DND-41 (cell line): ENCODE measurements at regions not wholly inside any gene's neighbourhood (a gene's known extent, or its start where the extent isn't known, plus 50 kb on each side); places are given as distances from the start of the nearest gene placed in this dataset.

Experiments used
- EZH2 ChIP-seq: IDR thresholded peaks from 3 replicates; pipeline ENCODE4 v1.6.1; 2012; ENCODE audit warnings: borderline replicate concordance, low read depth, mild to moderate bottlenecking, moderate library complexity, low read length, inconsistent platforms; ENCODE audit not compliant: severe bottlenecking
- TF ChIP-seq, protein P1 (sequence below): IDR thresholded peaks from 2 replicates; pipeline ENCODE4 v1.5.1; 2012; ENCODE audit warnings: borderline replicate concordance, low read length, moderate library complexity, mild to moderate bottlenecking; ENCODE audit not compliant: poor library complexity, severe bottlenecking; ENCODE audit errors: extremely low read depth

DNA sequence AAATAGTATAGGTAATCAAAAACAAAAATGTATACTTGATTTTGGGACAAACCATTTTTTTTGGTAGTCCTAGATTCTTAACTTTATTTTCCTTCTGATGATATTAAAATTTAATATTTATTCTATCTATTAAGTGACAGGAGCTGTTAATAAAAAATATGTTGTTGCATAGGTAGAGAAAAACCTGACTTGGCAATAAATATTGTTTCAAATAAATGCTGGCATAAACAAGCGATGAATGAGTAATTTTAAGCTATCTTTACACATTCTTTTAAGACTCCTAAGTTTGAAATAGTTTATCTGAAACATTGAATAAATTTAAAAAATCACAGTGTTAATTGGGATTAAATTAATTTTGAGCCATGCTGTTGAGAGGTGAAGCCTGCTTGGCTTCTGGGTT is 114.6 kb downstream of the GC start:
- TF ChIP-seq, protein P1, sequence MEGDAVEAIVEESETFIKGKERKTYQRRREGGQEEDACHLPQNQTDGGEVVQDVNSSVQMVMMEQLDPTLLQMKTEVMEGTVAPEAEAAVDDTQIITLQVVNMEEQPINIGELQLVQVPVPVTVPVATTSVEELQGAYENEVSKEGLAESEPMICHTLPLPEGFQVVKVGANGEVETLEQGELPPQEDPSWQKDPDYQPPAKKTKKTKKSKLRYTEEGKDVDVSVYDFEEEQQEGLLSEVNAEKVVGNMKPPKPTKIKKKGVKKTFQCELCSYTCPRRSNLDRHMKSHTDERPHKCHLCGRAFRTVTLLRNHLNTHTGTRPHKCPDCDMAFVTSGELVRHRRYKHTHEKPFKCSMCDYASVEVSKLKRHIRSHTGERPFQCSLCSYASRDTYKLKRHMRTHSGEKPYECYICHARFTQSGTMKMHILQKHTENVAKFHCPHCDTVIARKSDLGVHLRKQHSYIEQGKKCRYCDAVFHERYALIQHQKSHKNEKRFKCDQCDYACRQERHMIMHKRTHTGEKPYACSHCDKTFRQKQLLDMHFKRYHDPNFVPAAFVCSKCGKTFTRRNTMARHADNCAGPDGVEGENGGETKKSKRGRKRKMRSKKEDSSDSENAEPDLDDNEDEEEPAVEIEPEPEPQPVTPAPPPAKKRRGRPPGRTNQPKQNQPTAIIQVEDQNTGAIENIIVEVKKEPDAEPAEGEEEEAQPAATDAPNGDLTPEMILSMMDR: no peak
- TF ChIP-seq EZH2: no peak
